ENCODE measurements at regions not wholly inside any gene's neighbourhood (a gene's known extent, or its start where the extent isn't known, plus 50 kb on each side); places are given as distances from the start of the nearest gene placed in this dataset.

DNA sequence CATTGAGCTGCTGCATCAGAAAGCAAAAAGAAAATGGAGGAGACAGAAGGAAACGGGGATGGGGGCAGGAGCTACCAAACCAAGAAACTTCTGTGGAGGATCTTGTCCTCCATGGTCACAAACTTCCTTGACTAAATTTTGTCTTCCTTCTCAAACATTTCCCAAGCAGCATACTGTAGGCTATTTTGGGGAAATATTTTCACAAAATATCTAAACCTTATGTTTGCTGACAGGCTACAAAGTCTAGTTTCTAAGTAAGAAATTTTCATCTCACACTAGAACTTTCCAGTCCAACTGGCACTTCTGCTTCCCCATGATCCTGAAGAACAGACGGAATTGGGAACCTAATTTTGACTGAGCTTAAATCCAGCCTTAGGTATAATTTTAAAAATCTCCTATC, 552.0 kb downstream of the SNAPC1 start:
- TF ChIP-seq, protein P1, sequence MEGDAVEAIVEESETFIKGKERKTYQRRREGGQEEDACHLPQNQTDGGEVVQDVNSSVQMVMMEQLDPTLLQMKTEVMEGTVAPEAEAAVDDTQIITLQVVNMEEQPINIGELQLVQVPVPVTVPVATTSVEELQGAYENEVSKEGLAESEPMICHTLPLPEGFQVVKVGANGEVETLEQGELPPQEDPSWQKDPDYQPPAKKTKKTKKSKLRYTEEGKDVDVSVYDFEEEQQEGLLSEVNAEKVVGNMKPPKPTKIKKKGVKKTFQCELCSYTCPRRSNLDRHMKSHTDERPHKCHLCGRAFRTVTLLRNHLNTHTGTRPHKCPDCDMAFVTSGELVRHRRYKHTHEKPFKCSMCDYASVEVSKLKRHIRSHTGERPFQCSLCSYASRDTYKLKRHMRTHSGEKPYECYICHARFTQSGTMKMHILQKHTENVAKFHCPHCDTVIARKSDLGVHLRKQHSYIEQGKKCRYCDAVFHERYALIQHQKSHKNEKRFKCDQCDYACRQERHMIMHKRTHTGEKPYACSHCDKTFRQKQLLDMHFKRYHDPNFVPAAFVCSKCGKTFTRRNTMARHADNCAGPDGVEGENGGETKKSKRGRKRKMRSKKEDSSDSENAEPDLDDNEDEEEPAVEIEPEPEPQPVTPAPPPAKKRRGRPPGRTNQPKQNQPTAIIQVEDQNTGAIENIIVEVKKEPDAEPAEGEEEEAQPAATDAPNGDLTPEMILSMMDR (IDR thresholded peaks at IDR 0.05), result no peak
- H3K4me3 ChIP-seq, result no peak overlapping the region
- intact Hi-C loops (cut with DNase I), result no loop called here
- no peaks in the 10 kb centered on the region for H3K27me3 ChIP-seq
- DNase-seq (ENCODE audit: low spot score in 2 of 2), result no peak
- H3K27ac ChIP-seq, result no peak overlapping the region
- H3K36me3 ChIP-seq, result no peaks in the 10 kb centered on the region
- no peaks in the 10 kb centered on the region for H3K4me1 ChIP-seq
- H3K9me3 ChIP-seq, result no peaks in the 10 kb centered on the region

DNA sequence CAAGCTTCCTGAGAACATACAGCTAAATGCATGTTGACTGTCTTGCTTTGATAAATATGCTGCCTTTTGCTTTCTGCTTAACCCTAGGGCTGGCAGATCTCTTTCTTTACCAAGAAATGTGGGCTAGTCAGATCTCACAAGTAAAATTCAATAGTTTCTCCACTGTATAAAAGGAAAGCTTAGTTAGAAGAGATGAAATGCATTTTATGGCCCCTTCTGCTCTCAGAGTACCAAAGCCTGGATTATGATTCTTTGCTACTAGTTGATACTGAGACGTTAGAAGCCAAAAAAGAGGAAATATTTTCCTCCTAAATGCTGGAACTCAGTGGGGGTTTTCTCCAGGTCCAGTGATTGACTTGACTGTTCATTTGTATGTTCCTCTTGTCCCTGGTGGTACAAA, 552.7 kb downstream of the SNAPC1 start:
- TF ChIP-seq, protein P1 (IDR thresholded peaks at IDR 0.05), result no peak
- Histone ChIP-seq H3K27ac (no peak overlapping the region), H3K36me3 (no peaks in the 10 kb centered on the region), H3K4me1 (no peaks in the 10 kb centered on the region), H3K4me3 (no peak overlapping the region), H3K27me3 (no peaks in the 10 kb centered on the region), H3K9me3 (no peaks in the 10 kb centered on the region)
- intact Hi-C loops (cut with DNase I), result no loop called here
- no peak for DNase-seq (ENCODE audit: low spot score in 2 of 2)

DNA sequence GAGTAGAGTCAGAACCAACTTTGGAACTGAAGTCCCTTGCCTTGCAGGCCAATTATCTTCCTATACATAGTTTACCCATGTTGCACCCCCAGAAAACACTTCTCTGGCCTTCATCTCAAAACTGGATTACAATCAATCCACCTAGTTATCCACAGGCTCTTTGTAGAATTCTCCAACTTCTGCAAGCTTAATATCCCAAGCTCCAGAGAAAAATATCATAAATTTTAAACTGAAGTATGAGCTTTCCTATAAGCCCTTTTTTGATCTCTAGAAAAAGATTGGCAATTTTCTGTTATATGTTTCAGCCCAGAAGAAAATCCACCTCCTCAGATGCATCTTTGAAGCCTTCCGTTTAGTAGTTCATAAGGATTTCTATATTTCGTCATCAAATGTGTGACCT, 553.4 kb downstream of the SNAPC1 start:
- Histone ChIP-seq H3K4me3 (no peak overlapping the region), H3K9me3 (no peaks in the 10 kb centered on the region), H3K27me3 (no peaks in the 10 kb centered on the region), H3K36me3 (no peaks in the 10 kb centered on the region), H3K4me1 (no peaks in the 10 kb centered on the region), H3K27ac (no peak overlapping the region)
- TF ChIP-seq, protein P1 (IDR thresholded peaks at IDR 0.05), result no peak
- no peak for DNase-seq (ENCODE audit: low spot score in 2 of 2)
- intact Hi-C loops (cut with DNase I), result no loop called here

DNA sequence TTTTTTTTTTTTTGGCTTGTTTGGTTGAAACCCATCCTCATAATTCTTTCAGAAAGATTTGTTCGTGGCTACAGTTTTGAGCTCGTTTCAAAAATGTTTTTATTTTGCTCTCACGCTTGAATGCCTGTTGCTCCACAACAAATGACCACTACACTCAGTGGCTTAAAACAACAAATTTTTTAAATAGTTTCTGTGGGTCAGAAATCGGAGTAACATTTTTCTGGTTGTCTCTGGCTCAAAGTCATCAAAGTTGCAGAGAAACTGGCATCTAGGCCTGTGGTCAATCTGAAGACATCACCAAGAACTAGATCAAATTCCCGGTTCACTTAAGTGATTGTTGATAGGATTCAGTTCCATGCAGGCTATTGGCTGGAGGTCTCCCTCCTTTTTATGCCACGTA, 560.0 kb downstream of the SNAPC1 start:
- Histone ChIP-seq H3K36me3 (no peaks in the 10 kb centered on the region), H3K4me1 (no peaks in the 10 kb centered on the region), H3K9me3 (no peaks in the 10 kb centered on the region), H3K27me3 (no peaks in the 10 kb centered on the region), H3K4me3 (no peak overlapping the region), H3K27ac (no peak overlapping the region)
- TF ChIP-seq, protein P1 (IDR thresholded peaks at IDR 0.05), result no peak
- intact Hi-C loops (cut with DNase I), result no loop called here
- no peak for DNase-seq (ENCODE audit: low spot score in 2 of 2)

DNA sequence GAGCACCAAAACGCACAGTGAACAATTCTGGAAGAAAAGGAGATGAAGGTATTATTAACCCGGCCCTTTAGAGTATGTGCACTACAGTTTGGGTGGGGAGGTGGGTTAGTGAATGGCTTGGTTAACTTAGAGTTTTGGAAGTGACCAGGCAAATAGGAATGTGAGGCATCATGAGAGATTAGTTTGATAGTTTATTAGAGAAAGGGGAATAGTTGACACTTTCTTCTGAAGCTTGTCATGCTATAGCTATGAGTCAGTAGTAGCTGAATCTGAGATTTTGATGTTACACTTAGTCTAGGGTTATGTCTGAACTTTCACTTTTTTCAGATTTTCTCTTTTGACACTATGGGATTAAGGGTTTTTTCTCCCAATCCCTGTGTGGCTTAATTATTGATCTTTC, 567.2 kb downstream of the SNAPC1 start:
- no peaks in the 10 kb centered on the region for H3K4me1 ChIP-seq
- TF ChIP-seq, protein P1 (IDR thresholded peaks at IDR 0.05), result no peak
- intact Hi-C loops (cut with DNase I), result no loop called here
- H3K27ac ChIP-seq, result no peak overlapping the region
- DNase-seq (ENCODE audit: low spot score in 2 of 2), result no peak
- no peaks in the 10 kb centered on the region for H3K36me3 ChIP-seq
- H3K4me3 ChIP-seq, result no peak overlapping the region
- no peaks in the 10 kb centered on the region for H3K27me3 ChIP-seq
- no peaks in the 10 kb centered on the region for H3K9me3 ChIP-seq

DNA sequence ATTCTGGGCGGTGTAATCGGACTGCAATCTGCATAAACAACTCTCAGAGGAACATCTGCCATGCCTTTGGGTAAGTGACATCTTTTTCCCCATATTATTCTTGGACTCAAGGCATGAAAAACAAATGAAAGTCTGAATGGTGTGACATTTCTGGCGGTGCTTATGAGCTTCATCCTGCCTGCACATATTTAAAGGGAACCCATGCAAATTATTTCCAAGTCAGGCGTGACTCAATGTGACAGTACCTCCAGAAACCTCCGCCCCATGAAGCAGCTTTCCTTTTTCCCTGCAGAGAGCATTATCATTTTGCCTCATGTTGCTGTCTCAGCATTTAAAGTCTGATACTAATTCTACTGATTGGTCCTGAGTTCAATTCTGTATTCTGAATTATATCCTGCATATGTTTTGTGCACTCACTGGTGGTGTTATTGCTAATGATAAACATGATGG, 585.4 kb downstream of the SNAPC1 start:
- Histone ChIP-seq H3K36me3 (no peaks in the 10 kb centered on the region), H3K4me3 (no peak overlapping the region)
- intact Hi-C loops (cut with DNase I), result no loop called here

More for the DNA sequence above, 585.4 kb downstream of the SNAPC1 start:
- Histone ChIP-seq H3K27ac (no peak overlapping the region), H3K4me1 (no peaks in the 10 kb centered on the region), H3K9me3 (peaks cover 0 to 5% of the 10 kb centered on the region in 2 donors), H3K27me3 (no peaks in the 10 kb centered on the region)
- DNase-seq (ENCODE audit: low spot score in 2 of 2), result no peak
- TF ChIP-seq, protein P1 (IDR thresholded peaks at IDR 0.05), result no peak
